MM.1S (cell line): ENCODE measurements at regions not wholly inside any gene's neighbourhood (a gene's known extent, or its start where the extent isn't known, plus 50 kb on each side); places are given as distances from the start of the nearest gene placed in this dataset.

ENCODE experiments used
- DNase-seq: peaks from one replicate; pipeline ENCODE4 v3.0.0-alpha.2; 2015
- H2AFZ ChIP-seq: fragments of 300-600 bp; sonication (generic); 2 replicates; pipeline ENCODE4 v1.6.0; 2016; ENCODE audit warnings: antibody characterized with exemption, low read length
- H3F3A ChIP-seq: fragments of 300-600 bp; sonication (generic); 2 replicates; pipeline ENCODE4 v1.6.1; 2016; ENCODE audit warnings: mild to moderate bottlenecking, antibody characterized with exemption, low read length, moderate library complexity, mixed read lengths; ENCODE audit not compliant: insufficient read depth
- H3K27ac ChIP-seq: fragments of 300-600 bp; sonication (generic); 2 replicates; pipeline ENCODE4 v1.5.1; 2016; ENCODE audit warnings: mild to moderate bottlenecking, low read length
- H3K27me3 ChIP-seq: fragments of 300-600 bp; sonication (generic); replicated peaks from 2 replicates; pipeline ENCODE4 v1.6.0; 2016; ENCODE audit warnings: low read length; ENCODE audit not compliant: insufficient read depth
- H3K36me3 ChIP-seq: fragments of 300-600 bp; sonication (generic); replicated peaks from 2 replicates; pipeline ENCODE4 v1.6.1; 2016; ENCODE audit warnings: mild to moderate bottlenecking, low read length, mixed read lengths; ENCODE audit not compliant: insufficient read depth
- H3K4me1 ChIP-seq: fragments of 300-600 bp; sonication (generic); 2 replicates; pipeline ENCODE4 v1.6.1; 2016; ENCODE audit warnings: low read length, mixed read lengths
- H3K4me2 ChIP-seq: fragments of 300-600 bp; sonication (generic); 2 replicates; pipeline ENCODE4 v1.6.0; 2016; ENCODE audit warnings: low read depth, low read length
- H3K4me3 ChIP-seq: fragments of 300-600 bp; sonication (generic); 2 replicates; pipeline ENCODE4 v1.5.1; 2016; ENCODE audit warnings: low read length, mixed read lengths
- H3K79me2 ChIP-seq: fragments of 300-600 bp; sonication (generic); 2 replicates; pipeline ENCODE4 v1.6.1; 2016; ENCODE audit warnings: mixed run types, low read length, mixed read lengths
- H3K9ac ChIP-seq: fragments of 300-600 bp; sonication (generic); 2 replicates; pipeline ENCODE4 v1.6.1; 2016; ENCODE audit warnings: low read length, mixed read lengths
- H3K9me2 ChIP-seq: fragments of 300-600 bp; sonication (generic); replicated peaks from 2 replicates; pipeline ENCODE4 v1.6.1; 2016; ENCODE audit warnings: mild to moderate bottlenecking, low read length, mixed read lengths; ENCODE audit not compliant: insufficient read depth
- H3K9me3 ChIP-seq: fragments of 300-600 bp; sonication (generic); replicated peaks from 2 replicates; pipeline ENCODE4 v1.6.1; 2016; ENCODE audit warnings: mild to moderate bottlenecking, low read length, mixed read lengths; ENCODE audit not compliant: insufficient read depth
- H4K20me1 ChIP-seq: fragments of 300-600 bp; sonication (generic); 2 replicates; pipeline ENCODE4 v1.6.1; 2016; ENCODE audit warnings: mild to moderate bottlenecking, low read length, moderate library complexity, mixed read lengths; ENCODE audit not compliant: insufficient read depth
- CTCF ChIP-seq: fragments of 300-600 bp; sonication (generic); IDR thresholded peaks from 2 replicates; pipeline ENCODE4 v1.5.1; 2016; ENCODE audit warnings: antibody characterized with exemption, low read length, mixed read lengths
- EZH2 ChIP-seq: fragments of 300-600 bp; sonication (generic); optimal IDR thresholded peaks from 2 replicates; pipeline ENCODE3; 2017; ENCODE audit warnings: low read depth, mild to moderate bottlenecking, antibody characterized with exemption, low read length, mixed read lengths
- EZH2phosphoT487 ChIP-seq: fragments of 300-600 bp; sonication (generic); IDR thresholded peaks from 2 replicates; pipeline ENCODE4 v1.6.1; 2018; ENCODE audit warnings: antibody characterized with exemption, low read length

DNA sequence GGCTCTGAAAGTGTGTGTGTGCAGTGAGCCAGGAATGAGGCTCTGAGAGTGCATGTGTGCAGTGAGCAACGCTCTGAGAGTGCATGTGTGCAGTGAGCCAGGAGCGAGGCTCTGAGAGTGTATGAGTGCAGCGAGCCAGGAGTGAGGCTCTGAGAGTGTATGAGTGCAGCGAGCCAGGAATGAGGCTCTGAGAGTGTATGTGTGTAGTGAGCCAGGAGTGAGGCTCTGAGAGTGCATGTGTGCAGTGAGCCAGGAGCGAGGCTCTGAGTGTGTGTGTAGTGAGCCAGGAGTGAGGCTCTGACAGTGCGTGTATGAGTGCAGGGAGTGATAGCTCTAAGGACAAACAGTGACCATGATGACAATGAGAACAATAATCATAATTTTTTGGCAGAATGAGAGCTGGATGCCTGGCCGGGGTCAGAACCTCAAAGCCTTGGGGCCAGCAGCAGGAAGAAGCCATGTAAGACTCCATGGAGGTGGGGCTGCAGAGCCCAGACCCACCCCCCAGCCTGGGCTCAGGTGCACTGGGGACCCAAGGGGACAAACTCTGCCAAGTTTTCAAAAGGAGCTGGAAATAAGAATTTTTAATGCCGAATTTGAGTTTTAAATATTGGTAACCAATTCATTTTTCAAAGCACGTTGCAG lies 85.7 kb upstream of the PRR20G start:
- Histone ChIP-seq H3K4me1 (no peaks in the 10 kb centered on the region), H3K27ac (no peak overlapping the region), H2AFZ (no peak overlapping the region), H3K9me2 (no peaks in the 10 kb centered on the region), H3K27me3 (peaks cover 6% of the 10 kb centered on the region; the same call in 1 of the 2 replicates), H3K4me2 (no peak overlapping the region), H3F3A (no peaks in the 10 kb centered on the region), H3K36me3 (no peaks in the 10 kb centered on the region), H3K9me3 (no peaks in the 10 kb centered on the region), H3K4me3 (no peak overlapping the region), H3K9ac (no peak overlapping the region), H3K79me2 (no peaks in the 10 kb centered on the region), H4K20me1 (no peaks in the 10 kb centered on the region)
- no peak for DNase-seq
- TF ChIP-seq EZH2 = no peak

DNA sequence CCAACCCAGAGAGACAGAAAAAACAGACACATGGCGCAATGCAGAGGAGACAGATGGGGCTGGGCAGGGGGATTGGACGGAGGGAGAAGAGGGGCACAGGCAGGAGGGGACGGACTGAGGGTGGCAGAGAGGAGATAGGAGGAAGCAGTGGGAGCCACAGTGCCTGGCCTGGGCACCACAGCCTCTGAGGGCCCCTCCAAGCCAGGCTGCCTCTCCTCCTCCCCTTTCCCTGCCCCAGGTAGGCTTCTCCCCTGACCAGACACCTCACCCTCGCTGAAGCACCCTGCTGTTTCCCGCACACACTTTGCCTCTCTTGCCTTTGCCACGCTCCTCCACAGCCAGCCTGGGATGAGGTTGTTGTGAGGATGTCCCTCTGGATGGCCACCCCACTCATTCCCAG lies 84.0 kb upstream of the PRR20G start:
- Histone ChIP-seq H3K9ac (no peak overlapping the region), H3K79me2 (no peaks in the 10 kb centered on the region)
- no peak for DNase-seq

GRCh38 chr3:127371334-127371733 lies 83.5 kb upstream of the PRR20G start:
- H3K4me2 ChIP-seq = no peak overlapping the region

More for the DNA sequence above, 84.0 kb upstream of the PRR20G start:
- no peaks in the 10 kb centered on the region for H3K4me1 ChIP-seq
- H3K4me3 ChIP-seq = no peak overlapping the region
- H3K27ac ChIP-seq = no peak overlapping the region
- no peak overlapping the region for H2AFZ ChIP-seq
- H4K20me1 ChIP-seq = no peaks in the 10 kb centered on the region
- H3K9me3 ChIP-seq = no peaks in the 10 kb centered on the region
- H3K4me2 ChIP-seq = no peak overlapping the region
- no peaks in the 10 kb centered on the region for H3K36me3 ChIP-seq
- peaks cover 6% of the 10 kb centered on the region; the same call in 1 of the 2 replicates for H3K27me3 ChIP-seq
- H3F3A ChIP-seq = no peaks in the 10 kb centered on the region
- TF ChIP-seq CTCF (no peak), EZH2 (no peak), EZH2phosphoT487 (no peak)
- H3K9me2 ChIP-seq = no peaks in the 10 kb centered on the region

More at GRCh38 chr3:127371334-127371733, 83.5 kb upstream of the PRR20G start:
- H3K9me3 ChIP-seq = no peaks in the 10 kb centered on the region
- no peaks in the 10 kb centered on the region for H3K9me2 ChIP-seq
- no peaks in the 10 kb centered on the region for H3F3A ChIP-seq
- no peaks in the 10 kb centered on the region for H3K4me1 ChIP-seq
- DNase-seq = no peak
- no peaks in the 10 kb centered on the region for H3K79me2 ChIP-seq
- H3K36me3 ChIP-seq = no peaks in the 10 kb centered on the region
- H4K20me1 ChIP-seq = no peaks in the 10 kb centered on the region
- 0 out of 2 replicates have a peak, but pooled peaks cover 6% of the 10 kb centered on the region for H3K27me3 ChIP-seq
- TF ChIP-seq EZH2phosphoT487 (no peak), CTCF (no peak), EZH2 (no peak)
- no peak overlapping the region for H2AFZ ChIP-seq
- no peak overlapping the region for H3K9ac ChIP-seq
- no peak overlapping the region for H3K27ac ChIP-seq
- H3K4me3 ChIP-seq = no peak overlapping the region
